Skeletal muscle tissue (tissue), 3 donors: ENCODE measurements at regions not wholly inside any gene's neighbourhood (a gene's known extent, or its start where the extent isn't known, plus 50 kb on each side); places are given as distances from the start of the nearest gene placed in this dataset.
"Not testable (repeated sequence)": the region's sequence is repeated elsewhere in the genome, so short reads cannot be mapped to it uniquely, and the experiment has no call there.

ENCODE experiments used
- H3K27ac ChIP-seq: one replicate; pipeline ENCODE4 v1.7.0; 2013; ENCODE audit warnings: mild to moderate bottlenecking, low read depth, low read length, inconsistent platforms
- H3K27me3 ChIP-seq, 3 donors: one replicate each; pipeline ENCODE4 v1.7.0; 2013; ENCODE audit warnings: low read length in 3 of 3; ENCODE audit not compliant: control insufficient read depth in 3 of 3, insufficient read depth in 3 of 3
- H3K36me3 ChIP-seq, 3 donors: one replicate each; pipeline ENCODE4 v1.7.0; 2013; ENCODE audit warnings: low read length in 3 of 3; ENCODE audit not compliant: control insufficient read depth in 3 of 3, insufficient read depth in 3 of 3
- H3K4me1 ChIP-seq, 3 donors: one replicate each; pipeline ENCODE4 v1.7.0; 2013; ENCODE audit warnings: low read length in 3 of 3, mild to moderate bottlenecking in 3 of 3; ENCODE audit not compliant: control insufficient read depth in 3 of 3, insufficient read depth in 3 of 3
- H3K4me3 ChIP-seq, 3 donors: one replicate each; pipeline ENCODE4 v1.7.0; 2013; ENCODE audit warnings: low read length in 3 of 3
- H3K9ac ChIP-seq, 3 donors: one replicate each; pipeline ENCODE4 v1.7.0; 2013; ENCODE audit warnings: low read length in 3 of 3, mild to moderate bottlenecking in 3 of 3, moderate library complexity in 2 of 3, low read depth in 1 of 3
- H3K9me3 ChIP-seq, 3 donors: one replicate each; pipeline ENCODE4 v1.7.0; 2013; ENCODE audit warnings: low read length in 3 of 3; ENCODE audit not compliant: control insufficient read depth in 3 of 3
- donor health status: Osteomylitis.

- Histone ChIP-seq H3K36me3 (no peaks in the 10 kb centered on the region), H3K27ac (no peak overlapping the region), H3K27me3 (no peaks in the 10 kb centered on the region), H3K9ac (no peak overlapping the region), H3K9me3 (no peaks in the 10 kb centered on the region), H3K4me3 (no peak overlapping the region), H3K4me1 (no peaks in the 10 kb centered on the region)
Observed at GRCh38 chr12:24510581-24511125, 438.2 kb downstream of the BCAT1 start.

DNA sequence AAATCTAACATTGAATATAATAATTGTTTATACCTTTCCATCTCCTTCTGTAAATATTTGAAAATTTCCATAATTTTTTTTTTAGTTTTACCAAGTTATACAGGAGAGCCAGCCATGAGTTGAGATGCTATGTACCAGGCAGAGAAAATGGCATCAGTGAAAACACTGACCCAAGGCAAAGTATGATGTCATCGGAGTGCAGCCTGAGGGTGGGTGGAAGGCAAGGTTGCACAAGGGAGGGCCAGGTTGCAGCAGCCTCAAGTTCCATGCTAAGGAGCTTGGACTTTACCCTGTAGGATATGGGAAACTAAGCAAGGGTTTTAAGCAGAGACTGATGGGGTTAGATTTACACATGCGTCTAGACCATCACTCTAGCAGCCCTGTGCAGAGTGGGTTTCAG, 441.1 kb downstream of the BCAT1 start:
- no peaks in the 10 kb centered on the region for H3K4me1 ChIP-seq
- no peaks in the 10 kb centered on the region for H3K27me3 ChIP-seq
- no peak overlapping the region for H3K4me3 ChIP-seq
- H3K36me3 ChIP-seq: no peaks in the 10 kb centered on the region
- no peaks in the 10 kb centered on the region for H3K9me3 ChIP-seq
- H3K27ac ChIP-seq: no peak overlapping the region
- H3K9ac ChIP-seq: no peak overlapping the region

DNA sequence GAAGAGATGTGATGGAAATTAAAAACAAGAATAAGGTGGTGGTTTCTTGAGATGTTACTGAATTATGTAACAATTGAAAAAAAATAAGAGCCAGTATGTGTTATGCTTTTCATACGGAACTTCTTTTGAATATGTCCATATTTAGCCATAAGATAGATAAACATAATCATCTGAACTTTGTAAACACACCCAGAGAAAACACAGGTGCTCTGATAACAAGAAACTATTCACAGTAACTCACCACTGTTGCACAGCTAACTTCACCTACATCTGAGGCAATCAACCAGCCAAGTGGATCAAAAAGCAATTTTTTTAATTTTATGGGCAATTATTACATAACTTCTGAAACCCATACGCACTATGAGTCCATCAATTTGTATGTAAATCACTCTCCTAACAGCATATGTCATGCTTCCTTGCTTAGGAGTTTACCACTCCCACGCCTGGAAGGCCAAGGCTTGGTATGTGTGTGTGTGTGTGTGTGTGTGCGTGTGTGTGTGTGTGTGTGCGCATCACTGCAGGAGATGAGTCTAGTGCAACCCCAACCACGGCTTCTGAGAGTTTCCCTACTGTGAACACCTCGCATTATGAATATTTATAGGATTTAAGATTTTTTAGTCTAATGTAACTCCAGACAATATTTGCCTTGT, 443.4 kb downstream of the BCAT1 start:
- no peak overlapping the region for H3K9ac ChIP-seq
- H3K9me3 ChIP-seq: no peaks in the 10 kb centered on the region
- H3K4me3 ChIP-seq: no peak overlapping the region
- no peaks in the 10 kb centered on the region for H3K4me1 ChIP-seq
- no peaks in the 10 kb centered on the region for H3K36me3 ChIP-seq
- no peak overlapping the region for H3K27ac ChIP-seq
- no peaks in the 10 kb centered on the region for H3K27me3 ChIP-seq

DNA sequence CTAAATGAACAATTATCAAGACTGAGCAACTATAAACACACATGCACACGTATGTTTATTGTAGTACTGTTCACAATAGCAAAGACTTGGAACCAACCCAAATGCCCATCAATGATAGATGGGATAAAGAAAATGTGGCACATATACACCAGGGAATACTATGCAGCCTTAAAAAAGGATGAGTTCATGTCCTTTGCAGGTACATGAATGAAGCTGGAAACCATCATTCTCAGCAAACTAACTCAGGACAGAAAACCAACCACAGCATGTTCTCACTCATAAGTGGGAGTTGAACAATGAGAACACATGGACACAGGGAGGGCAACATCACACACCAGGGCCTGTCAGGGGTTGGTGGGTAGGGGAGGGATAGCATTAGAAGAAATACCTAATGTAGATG, 445.4 kb downstream of the BCAT1 start:
- not testable (repeated sequence) for H3K4me3 ChIP-seq, H3K9me3 ChIP-seq, H3K4me1 ChIP-seq, H3K36me3 ChIP-seq, H3K9ac ChIP-seq, H3K27ac ChIP-seq, H3K27me3 ChIP-seq

GRCh38 chr12:24500831-24501230, 448.1 kb downstream of the BCAT1 start:
- Histone ChIP-seq H3K9me3 (no peaks in the 10 kb centered on the region), H3K9ac (no peak overlapping the region), H3K27ac (no peak overlapping the region), H3K4me3 (no peak overlapping the region), H3K36me3 (no peaks in the 10 kb centered on the region), H3K27me3 (no peaks in the 10 kb centered on the region), H3K4me1 (no peaks in the 10 kb centered on the region)

DNA sequence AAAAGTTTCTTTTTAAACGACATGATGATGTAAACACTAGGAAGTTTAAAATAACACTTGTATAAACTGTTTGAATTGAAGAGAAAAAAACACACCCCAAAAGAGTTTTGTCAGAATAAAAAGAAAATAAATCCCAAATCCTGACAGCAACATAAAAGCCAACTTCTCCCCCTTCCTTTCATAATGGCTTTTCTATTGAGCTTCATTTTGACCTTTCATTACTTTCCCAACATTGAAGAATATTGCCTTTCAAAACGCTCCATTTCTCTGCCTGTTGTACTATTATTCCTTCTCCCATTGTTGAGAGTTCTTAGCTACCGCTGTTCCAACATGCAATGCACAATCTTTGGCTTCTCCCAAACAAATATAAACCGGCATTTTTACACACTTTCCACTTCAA, 448.5 kb downstream of the BCAT1 start:
- H3K27me3 ChIP-seq: no peaks in the 10 kb centered on the region
- H3K36me3 ChIP-seq: no peaks in the 10 kb centered on the region
- H3K9ac ChIP-seq: no peak overlapping the region
- H3K27ac ChIP-seq: no peak overlapping the region
- H3K4me1 ChIP-seq: no peaks in the 10 kb centered on the region
- no peaks in the 10 kb centered on the region for H3K9me3 ChIP-seq
- no peak overlapping the region for H3K4me3 ChIP-seq

GRCh38 chr12:24499151-24500146, 449.5 kb downstream of the BCAT1 start:
- Histone ChIP-seq H3K27ac (no peak overlapping the region), H3K36me3 (no peaks in the 10 kb centered on the region), H3K4me3 (no peak overlapping the region), H3K9me3 (no peaks in the 10 kb centered on the region), H3K4me1 (no peaks in the 10 kb centered on the region), H3K27me3 (no peaks in the 10 kb centered on the region), H3K9ac (no peak overlapping the region)

DNA sequence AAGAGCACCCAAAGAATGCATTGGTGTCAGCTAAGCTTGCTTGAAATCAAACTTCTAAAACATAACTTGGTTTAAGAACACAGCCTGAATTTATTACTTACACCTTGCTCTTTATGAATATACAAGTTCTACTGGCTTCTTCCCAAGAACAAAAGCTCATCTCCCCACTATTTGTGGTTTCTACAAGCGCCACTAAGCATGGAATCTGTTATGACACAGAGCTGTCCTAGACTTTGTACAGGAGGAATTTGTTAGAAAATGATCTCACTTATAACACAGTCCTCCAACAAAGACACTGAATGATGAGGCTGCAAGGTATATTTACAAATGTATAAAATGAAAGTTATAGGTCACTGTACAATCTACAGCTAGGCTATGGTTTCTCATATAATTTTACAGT, 452.1 kb downstream of the BCAT1 start:
- no peak overlapping the region for H3K27ac ChIP-seq

DNA sequence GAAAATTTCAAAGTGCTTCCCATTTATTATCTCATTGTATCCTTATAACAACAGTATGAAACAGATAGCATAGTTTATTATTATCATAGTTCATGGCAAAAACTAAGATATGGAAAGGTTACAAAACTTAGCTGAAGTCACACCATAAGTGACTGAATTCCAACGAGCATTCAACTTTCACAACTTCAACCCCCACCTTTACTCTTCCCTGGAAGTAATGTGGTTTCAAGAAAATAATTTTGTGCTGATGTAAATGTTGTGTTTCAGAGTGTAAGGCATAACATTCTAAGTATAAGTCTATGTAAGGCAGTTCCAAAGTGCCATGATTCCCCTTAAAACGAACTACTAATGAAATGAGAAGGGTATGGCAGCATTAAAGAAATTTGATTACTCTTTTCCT, 454.5 kb downstream of the BCAT1 start:
- Histone ChIP-seq H3K9ac (no peak overlapping the region), H3K27me3 (no peaks in the 10 kb centered on the region), H3K36me3 (no peaks in the 10 kb centered on the region), H3K9me3 (no peaks in the 10 kb centered on the region), H3K27ac (no peak overlapping the region), H3K4me3 (no peak overlapping the region), H3K4me1 (no peaks in the 10 kb centered on the region)

More for the DNA sequence above, 452.1 kb downstream of the BCAT1 start:
- Histone ChIP-seq H3K27me3 (no peaks in the 10 kb centered on the region), H3K9ac (no peak overlapping the region), H3K36me3 (no peaks in the 10 kb centered on the region), H3K9me3 (no peaks in the 10 kb centered on the region), H3K4me3 (no peak overlapping the region), H3K4me1 (no peaks in the 10 kb centered on the region)

DNA sequence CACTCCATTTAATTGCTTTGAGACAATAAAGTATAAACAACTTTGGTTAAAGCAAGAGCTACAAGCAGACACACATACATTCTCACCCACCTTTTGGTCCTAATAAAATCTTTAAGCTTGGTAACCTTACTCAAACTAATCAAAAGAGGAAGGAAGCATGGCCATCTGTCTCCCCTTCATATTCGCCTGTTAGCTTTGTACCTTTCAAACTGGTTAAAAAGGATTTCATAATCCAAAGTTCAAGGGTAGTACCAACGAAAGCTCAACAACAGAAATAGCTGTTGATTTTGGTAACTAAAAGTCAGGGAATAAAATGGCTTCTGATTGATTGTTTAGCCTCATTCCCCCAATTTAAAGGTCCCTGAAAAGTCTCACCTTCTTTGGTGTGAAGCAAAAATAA, 456.9 kb downstream of the BCAT1 start:
- H3K27me3 ChIP-seq: no peaks in the 10 kb centered on the region
- H3K4me3 ChIP-seq: no peak overlapping the region
- H3K4me1 ChIP-seq: no peaks in the 10 kb centered on the region
- H3K27ac ChIP-seq: no peak overlapping the region
- no peak overlapping the region for H3K9ac ChIP-seq
- H3K9me3 ChIP-seq: no peaks in the 10 kb centered on the region
- no peaks in the 10 kb centered on the region for H3K36me3 ChIP-seq
